ENCODE measurements at regions not wholly inside any gene's neighbourhood (a gene's known extent, or its start where the extent isn't known, plus 50 kb on each side); places are given as distances from the start of the nearest gene placed in this dataset.

DNA sequence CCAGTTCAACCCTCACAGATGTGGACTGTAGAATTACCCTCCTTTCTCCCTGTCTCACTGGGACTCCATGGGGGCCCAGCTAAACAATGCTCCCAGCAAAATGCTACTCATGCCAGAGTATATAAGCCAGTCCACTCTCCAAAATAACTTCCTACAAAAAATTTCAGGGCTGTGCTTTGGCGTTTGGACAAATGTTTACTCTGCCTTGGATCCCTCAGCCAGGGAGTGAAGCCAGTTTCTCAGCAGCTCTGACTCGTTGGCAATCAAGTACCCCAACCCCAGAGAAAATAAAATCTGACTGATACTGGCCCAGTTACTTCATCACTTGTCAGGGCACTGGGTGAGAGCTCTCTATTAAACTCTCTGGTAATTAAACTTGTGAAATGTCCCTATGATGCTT lies 250.4 kb downstream of the TSHZ3 start:
- Histone ChIP-seq H3K27ac (no peak overlapping the region), H3K27me3 (no peaks in the 10 kb centered on the region), H3K9me3 (no peaks in the 10 kb centered on the region), H3K4me1 (no peaks in the 10 kb centered on the region), H3K4me3 (no peak overlapping the region), H3K36me3 (no peaks in the 10 kb centered on the region)
- no peak for DNase-seq (ENCODE audit: low spot score)
- TF ChIP-seq, protein P1, sequence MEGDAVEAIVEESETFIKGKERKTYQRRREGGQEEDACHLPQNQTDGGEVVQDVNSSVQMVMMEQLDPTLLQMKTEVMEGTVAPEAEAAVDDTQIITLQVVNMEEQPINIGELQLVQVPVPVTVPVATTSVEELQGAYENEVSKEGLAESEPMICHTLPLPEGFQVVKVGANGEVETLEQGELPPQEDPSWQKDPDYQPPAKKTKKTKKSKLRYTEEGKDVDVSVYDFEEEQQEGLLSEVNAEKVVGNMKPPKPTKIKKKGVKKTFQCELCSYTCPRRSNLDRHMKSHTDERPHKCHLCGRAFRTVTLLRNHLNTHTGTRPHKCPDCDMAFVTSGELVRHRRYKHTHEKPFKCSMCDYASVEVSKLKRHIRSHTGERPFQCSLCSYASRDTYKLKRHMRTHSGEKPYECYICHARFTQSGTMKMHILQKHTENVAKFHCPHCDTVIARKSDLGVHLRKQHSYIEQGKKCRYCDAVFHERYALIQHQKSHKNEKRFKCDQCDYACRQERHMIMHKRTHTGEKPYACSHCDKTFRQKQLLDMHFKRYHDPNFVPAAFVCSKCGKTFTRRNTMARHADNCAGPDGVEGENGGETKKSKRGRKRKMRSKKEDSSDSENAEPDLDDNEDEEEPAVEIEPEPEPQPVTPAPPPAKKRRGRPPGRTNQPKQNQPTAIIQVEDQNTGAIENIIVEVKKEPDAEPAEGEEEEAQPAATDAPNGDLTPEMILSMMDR (IDR thresholded peaks at IDR 0.05) = no peak

DNA sequence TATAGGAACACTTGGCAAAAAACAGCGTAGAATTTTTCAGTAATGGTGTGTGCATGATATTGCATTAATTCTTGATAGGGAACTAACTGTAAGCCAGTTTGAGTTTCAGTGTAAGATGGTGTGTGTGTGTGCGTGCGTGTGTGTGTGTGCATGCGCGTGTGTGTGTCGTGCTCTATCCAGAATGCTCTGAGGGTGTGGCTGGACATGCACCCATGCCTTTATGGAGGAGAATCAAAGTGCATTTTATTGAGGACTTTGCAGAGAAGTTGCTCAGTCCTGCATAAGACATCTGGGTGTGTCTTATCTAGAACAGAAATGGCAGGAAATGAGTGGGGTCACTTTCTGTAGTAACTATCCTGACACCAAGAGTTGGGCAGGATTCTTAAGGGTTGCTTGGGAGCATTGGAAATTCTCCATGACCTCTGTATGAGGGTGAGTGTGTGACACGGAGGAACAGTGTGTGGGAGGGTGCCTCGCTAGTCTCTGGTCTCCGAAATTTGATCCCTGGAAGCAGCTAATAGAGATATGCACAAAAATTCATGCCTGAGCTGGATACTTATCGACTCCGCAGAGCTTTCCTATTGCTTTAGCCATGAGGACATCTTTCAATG lies 252.2 kb downstream of the TSHZ3 start:
- Histone ChIP-seq H3K4me3 (no peak overlapping the region), H3K27ac (no peak overlapping the region), H3K36me3 (no peaks in the 10 kb centered on the region), H3K9me3 (no peaks in the 10 kb centered on the region), H3K4me1 (peaks cover 0 to 6% of the 10 kb centered on the region in 2 donors), H3K27me3 (no peaks in the 10 kb centered on the region)
- TF ChIP-seq, protein P1 (IDR thresholded peaks at IDR 0.05) = no peak
- no peak for DNase-seq (ENCODE audit: low spot score)

GRCh38 chr19:31096062-31096830 lies 253.0 kb downstream of the TSHZ3 start:
- DNase-seq (ENCODE audit: low spot score) = no peak
- no peak overlapping the region for H3K4me3 ChIP-seq
- H3K27ac ChIP-seq = no peak overlapping the region
- no peaks in the 10 kb centered on the region for H3K36me3 ChIP-seq
- peaks cover 0 to 6% of the 10 kb centered on the region in 2 donors for H3K4me1 ChIP-seq
- TF ChIP-seq, protein P1 (IDR thresholded peaks at IDR 0.05) = no peak
- H3K27me3 ChIP-seq = no peaks in the 10 kb centered on the region
- H3K9me3 ChIP-seq = no peaks in the 10 kb centered on the region

DNA sequence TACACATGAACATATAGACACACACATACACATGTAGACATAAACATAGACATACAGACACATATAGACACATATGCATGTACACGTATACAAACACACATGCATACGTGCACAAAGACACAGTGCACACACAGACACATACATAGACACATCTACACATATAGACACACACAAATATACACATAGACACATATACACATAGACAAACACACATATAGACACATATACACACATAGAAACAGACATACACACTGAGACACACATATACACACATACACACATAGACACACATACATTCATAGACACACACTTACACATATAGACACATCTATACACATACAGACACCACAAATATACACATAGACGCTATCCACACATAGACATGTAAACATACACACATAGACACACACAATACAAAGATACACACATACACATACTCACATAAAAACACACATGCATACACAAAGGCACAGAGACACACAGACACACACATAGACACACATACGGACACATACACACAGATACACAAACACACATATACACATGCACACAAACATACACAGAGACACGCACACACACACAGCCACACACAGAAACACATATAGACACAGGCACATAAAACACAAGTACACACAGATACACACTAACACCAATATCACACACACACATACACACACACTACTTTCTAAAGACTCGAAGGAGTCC lies 254.0 kb downstream of the TSHZ3 start:
- no peak overlapping the region for H3K4me3 ChIP-seq

DNA sequence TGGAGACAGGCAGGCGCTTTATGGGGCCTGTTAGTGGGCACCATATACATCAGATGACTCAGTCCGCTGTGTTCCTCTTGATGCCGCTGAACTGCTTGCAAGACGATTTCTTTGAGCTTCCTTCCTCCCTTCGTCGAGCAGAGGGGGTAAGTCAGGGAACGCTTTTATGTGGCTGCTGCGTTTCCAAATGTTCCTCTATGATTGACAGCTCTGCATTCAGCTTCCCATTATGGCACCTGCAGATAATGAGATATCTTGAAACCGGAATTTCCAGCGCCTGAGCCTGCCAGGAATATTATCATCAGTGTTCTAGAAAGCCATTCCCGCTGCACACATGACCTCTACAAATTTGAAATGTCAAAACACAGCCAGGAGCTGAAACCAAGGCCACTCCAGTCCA lies 257.0 kb downstream of the TSHZ3 start:
- Histone ChIP-seq H3K4me1 (peaks cover 0 to 6% of the 10 kb centered on the region in 2 donors), H3K4me3 (no peak overlapping the region), H3K27ac (no peak overlapping the region), H3K27me3 (no peaks in the 10 kb centered on the region), H3K9me3 (no peaks in the 10 kb centered on the region), H3K36me3 (no peaks in the 10 kb centered on the region)
- TF ChIP-seq, protein P1 (IDR thresholded peaks at IDR 0.05) = no peak
- DNase-seq (ENCODE audit: low spot score) = no peak

More for the DNA sequence above, 254.0 kb downstream of the TSHZ3 start:
- Histone ChIP-seq H3K9me3 (no peaks in the 10 kb centered on the region), H3K27me3 (no peaks in the 10 kb centered on the region), H3K36me3 (no peaks in the 10 kb centered on the region), H3K27ac (no peak overlapping the region), H3K4me1 (peaks cover 0 to 6% of the 10 kb centered on the region in 2 donors)
- TF ChIP-seq, protein P1 (IDR thresholded peaks at IDR 0.05) = no peak
- DNase-seq (ENCODE audit: low spot score) = no peak

Data from right atrium auricular region (tissue), 2 donors.